ENCODE measurements at regions not wholly inside any gene's neighbourhood (a gene's known extent, or its start where the extent isn't known, plus 50 kb on each side); places are given as distances from the start of the nearest gene placed in this dataset.

- TF ChIP-seq EZH2 (IDR thresholded peaks at IDR 0.05) (no peak), POLR2AphosphoS5 (IDR thresholded peaks at IDR 0.05; ENCODE audit: borderline replicate concordance, low read depth, low read length) (no peak)
Measured at GRCh38 chr22:48083502-48083901, 1321.1 kb downstream of the TBC1D22A start.
